Astrocyte (in vitro differentiated cells and primary cell): ENCODE measurements at regions not wholly inside any gene's neighbourhood (a gene's known extent, or its start where the extent isn't known, plus 50 kb on each side); places are given as distances from the start of the nearest gene placed in this dataset.

ENCODE experiments used
- DNase-seq: peaks from one replicate; pipeline ENCODE4 v3.0.0-alpha.2; 2010; ENCODE audit warnings: low read depth
- FAIRE-seq: peaks from 2 replicates; lab custom pipeline; 2011; peaks lifted over from hg19 to GRCh38; lab: Jason Lieb, UNC
- H2AFZ ChIP-seq: 2 replicates; pipeline ENCODE4 v1.6.0; 2012; ENCODE audit warnings: low read depth, low read length, inconsistent platforms
- H3K27ac ChIP-seq: 2 replicates; pipeline ENCODE4 v1.5.1; 2011; ENCODE audit warnings: low read depth, low read length, inconsistent platforms
- H3K27me3 ChIP-seq: 2 replicates; pipeline ENCODE4 v1.6.0; 2011; ENCODE audit warnings: low read length, inconsistent platforms; ENCODE audit not compliant: insufficient read depth
- H3K36me3 ChIP-seq: 2 replicates; pipeline ENCODE4 v1.5.1; 2011; ENCODE audit warnings: low read length, inconsistent platforms; ENCODE audit not compliant: insufficient read depth
- H3K4me1 ChIP-seq: 2 replicates; pipeline ENCODE4 v1.5.1; 2011; ENCODE audit warnings: low read length, inconsistent platforms; ENCODE audit not compliant: insufficient read depth
- H3K4me2 ChIP-seq: 2 replicates; pipeline ENCODE4 v1.6.0; 2012; ENCODE audit warnings: low read length, inconsistent platforms
- H3K4me3 ChIP-seq: 2 replicates; pipeline ENCODE4 v1.5.1; 2011; ENCODE audit warnings: low read depth, mild to moderate bottlenecking, low read length, inconsistent platforms; ENCODE audit not compliant: insufficient read depth
- H3K79me2 ChIP-seq: 2 replicates; pipeline ENCODE4 v1.6.0; 2012; ENCODE audit warnings: mild to moderate bottlenecking, low read length, inconsistent platforms; ENCODE audit not compliant: insufficient read depth
- H3K9ac ChIP-seq: 2 replicates; pipeline ENCODE4 v1.6.0; 2012; ENCODE audit warnings: mild to moderate bottlenecking, low read length, inconsistent platforms
- H3K9me3 ChIP-seq: 2 replicates; pipeline ENCODE4 v1.5.1; 2012; ENCODE audit warnings: low read depth, mild to moderate bottlenecking, low read length, inconsistent platforms; ENCODE audit not compliant: insufficient read depth
- H4K20me1 ChIP-seq: 2 replicates; pipeline ENCODE4 v1.6.0; 2012; ENCODE audit warnings: low read length, inconsistent platforms; ENCODE audit not compliant: insufficient read depth
- H3K27ac Mint-ChIP-seq: one replicate; pipeline ENCODE4 v1.8.0; 2021; ENCODE audit warnings: mild to moderate bottlenecking, mixed read lengths; ENCODE audit not compliant: unreplicated experiment
- H3K27me3 Mint-ChIP-seq: one replicate; pipeline ENCODE4 v1.8.0; 2021; ENCODE audit warnings: low read depth, mixed read lengths; ENCODE audit not compliant: unreplicated experiment
- H3K36me3 Mint-ChIP-seq: one replicate; pipeline ENCODE4 v1.8.0; 2021; ENCODE audit warnings: low read depth, mixed read lengths; ENCODE audit not compliant: unreplicated experiment
- H3K4me1 Mint-ChIP-seq: one replicate; pipeline ENCODE4 v1.8.0; 2021; ENCODE audit warnings: low read depth, mixed read lengths; ENCODE audit not compliant: unreplicated experiment
- H3K4me3 Mint-ChIP-seq: one replicate; pipeline ENCODE4 v1.8.0; 2021; ENCODE audit warnings: mild to moderate bottlenecking, moderate library complexity, mixed read lengths; ENCODE audit not compliant: unreplicated experiment
- H3K9me3 Mint-ChIP-seq: one replicate; pipeline ENCODE4 v1.8.0; 2021; ENCODE audit warnings: mild to moderate bottlenecking, mixed read lengths; ENCODE audit not compliant: unreplicated experiment
- EZH2 ChIP-seq: IDR thresholded peaks from 2 replicates; pipeline ENCODE4 v1.6.1; 2012; ENCODE audit warnings: mild to moderate bottlenecking, low read length, inconsistent platforms; ENCODE audit not compliant: insufficient read depth
- TF ChIP-seq, protein P1 (sequence below): IDR thresholded peaks from 2 replicates; pipeline ENCODE4 v1.5.1; 2011; ENCODE audit warnings: low read depth, mild to moderate bottlenecking, inconsistent platforms, low read length, moderate library complexity; ENCODE audit not compliant: insufficient read depth

DNA sequence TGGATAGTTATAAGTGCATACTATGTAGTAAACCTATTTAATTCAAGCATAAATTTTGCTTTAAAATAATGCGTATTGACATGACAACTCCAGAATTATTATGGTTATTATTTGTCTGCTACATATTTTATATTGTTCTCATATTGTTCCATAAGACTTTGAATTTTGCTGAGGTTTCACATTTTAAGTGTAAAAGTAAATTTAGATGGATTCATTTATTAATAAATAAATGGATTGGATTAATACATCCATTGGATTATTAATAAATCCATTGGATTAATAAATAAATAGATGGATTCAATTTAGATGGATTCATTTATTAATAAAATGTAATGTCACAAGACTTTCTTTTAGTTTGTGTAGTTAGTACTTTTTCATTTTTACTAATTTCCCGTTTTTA is 1768.0 kb upstream of the PCDH10 start:
- no peaks in the 10 kb centered on the region for H4K20me1 ChIP-seq
- FAIRE-seq (no peak), DNase-seq (no peak)
- no peaks in the 10 kb centered on the region for H3K36me3 Mint-ChIP-seq
- H3K36me3 ChIP-seq = no peaks in the 10 kb centered on the region
- H3K4me3 ChIP-seq = no peak overlapping the region
- H3K27ac ChIP-seq = no peak overlapping the region
- no peaks in the 10 kb centered on the region for H3K27me3 Mint-ChIP-seq
- TF ChIP-seq EZH2 = no peak
- TF ChIP-seq, protein P1, sequence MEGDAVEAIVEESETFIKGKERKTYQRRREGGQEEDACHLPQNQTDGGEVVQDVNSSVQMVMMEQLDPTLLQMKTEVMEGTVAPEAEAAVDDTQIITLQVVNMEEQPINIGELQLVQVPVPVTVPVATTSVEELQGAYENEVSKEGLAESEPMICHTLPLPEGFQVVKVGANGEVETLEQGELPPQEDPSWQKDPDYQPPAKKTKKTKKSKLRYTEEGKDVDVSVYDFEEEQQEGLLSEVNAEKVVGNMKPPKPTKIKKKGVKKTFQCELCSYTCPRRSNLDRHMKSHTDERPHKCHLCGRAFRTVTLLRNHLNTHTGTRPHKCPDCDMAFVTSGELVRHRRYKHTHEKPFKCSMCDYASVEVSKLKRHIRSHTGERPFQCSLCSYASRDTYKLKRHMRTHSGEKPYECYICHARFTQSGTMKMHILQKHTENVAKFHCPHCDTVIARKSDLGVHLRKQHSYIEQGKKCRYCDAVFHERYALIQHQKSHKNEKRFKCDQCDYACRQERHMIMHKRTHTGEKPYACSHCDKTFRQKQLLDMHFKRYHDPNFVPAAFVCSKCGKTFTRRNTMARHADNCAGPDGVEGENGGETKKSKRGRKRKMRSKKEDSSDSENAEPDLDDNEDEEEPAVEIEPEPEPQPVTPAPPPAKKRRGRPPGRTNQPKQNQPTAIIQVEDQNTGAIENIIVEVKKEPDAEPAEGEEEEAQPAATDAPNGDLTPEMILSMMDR = no peak
- H3K4me2 ChIP-seq = no peak overlapping the region
- H3K9me3 Mint-ChIP-seq = no peaks in the 10 kb centered on the region
- H3K4me1 Mint-ChIP-seq = peaks cover 4% of the 10 kb centered on the region
- H3K4me3 Mint-ChIP-seq = no peak overlapping the region
- no peak overlapping the region for H3K9ac ChIP-seq
- H3K9me3 ChIP-seq = no peaks in the 10 kb centered on the region
- H3K27me3 ChIP-seq = no peaks in the 10 kb centered on the region
- no peaks in the 10 kb centered on the region for H3K4me1 ChIP-seq
- H3K27ac Mint-ChIP-seq = no peak overlapping the region
- H3K79me2 ChIP-seq = no peaks in the 10 kb centered on the region
- H2AFZ ChIP-seq = no peak overlapping the region

DNA sequence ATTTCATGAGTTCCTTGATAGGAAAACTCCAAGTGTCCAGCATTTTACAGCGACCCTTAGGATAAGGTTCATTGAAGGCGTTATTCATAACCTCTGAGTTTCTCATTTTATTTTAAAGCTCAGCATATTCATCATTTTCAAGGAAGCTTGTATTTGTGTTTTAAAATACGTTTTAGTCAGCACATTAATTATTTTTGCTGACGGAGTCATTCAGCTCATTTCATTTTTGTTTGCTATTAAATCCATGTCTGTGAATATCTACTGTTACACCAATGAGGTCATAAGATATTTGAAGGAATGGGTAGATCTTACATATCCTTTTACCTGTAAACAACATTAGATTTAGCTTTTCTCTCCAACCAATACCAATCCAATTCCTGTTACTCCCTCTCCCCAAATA is 1766.3 kb upstream of the PCDH10 start:
- no peaks in the 10 kb centered on the region for H3K9me3 ChIP-seq
- H3K79me2 ChIP-seq = no peaks in the 10 kb centered on the region
- H3K36me3 Mint-ChIP-seq = no peaks in the 10 kb centered on the region
- no peak overlapping the region for H3K27ac Mint-ChIP-seq
- H3K27me3 Mint-ChIP-seq = peaks cover 2% of the 10 kb centered on the region
- no peak overlapping the region for H2AFZ ChIP-seq
- no peaks in the 10 kb centered on the region for H3K27me3 ChIP-seq
- DNase-seq (no peak), FAIRE-seq (no peak)
- H3K9ac ChIP-seq = no peak overlapping the region
- H3K4me2 ChIP-seq = no peak overlapping the region
- H3K4me1 Mint-ChIP-seq = peaks cover 4% of the 10 kb centered on the region
- H3K4me3 Mint-ChIP-seq = no peak overlapping the region
- H3K4me3 ChIP-seq = no peak overlapping the region
- TF ChIP-seq, protein P1 = no peak
- TF ChIP-seq EZH2 = no peak
- no peaks in the 10 kb centered on the region for H3K36me3 ChIP-seq
- H3K27ac ChIP-seq = no peak overlapping the region
- no peaks in the 10 kb centered on the region for H3K4me1 ChIP-seq
- no peaks in the 10 kb centered on the region for H3K9me3 Mint-ChIP-seq
- H4K20me1 ChIP-seq = no peaks in the 10 kb centered on the region

DNA sequence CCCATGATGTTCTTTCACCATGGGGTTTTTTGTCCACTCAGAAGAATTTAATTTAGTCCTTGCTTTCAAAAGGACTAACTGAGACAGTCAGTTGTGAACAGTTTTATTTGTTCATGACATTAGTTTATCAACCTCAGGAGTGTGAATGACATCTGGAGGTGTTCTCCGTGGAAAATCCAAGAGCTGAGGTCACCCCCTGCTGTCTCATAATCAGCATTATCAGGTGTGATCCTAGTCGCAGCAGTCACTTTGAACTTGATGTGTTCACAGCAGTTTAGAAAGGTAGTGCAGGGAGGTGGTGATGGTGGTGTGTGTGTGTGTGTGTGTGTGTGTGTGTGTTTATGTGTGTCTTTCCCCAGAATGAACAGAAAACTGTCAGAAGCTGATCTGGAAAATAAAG is 1760.8 kb upstream of the PCDH10 start:
- Mint-ChIP-seq H3K27ac (no peak overlapping the region), H3K4me3 (no peak overlapping the region), H3K9me3 (no peaks in the 10 kb centered on the region), H3K36me3 (no peaks in the 10 kb centered on the region), H3K4me1 (no peaks in the 10 kb centered on the region), H3K27me3 (peaks cover 4% of the 10 kb centered on the region)
- no peaks in the 10 kb centered on the region for H4K20me1 ChIP-seq
- H3K27me3 ChIP-seq = no peaks in the 10 kb centered on the region
- no peaks in the 10 kb centered on the region for H3K79me2 ChIP-seq
- H3K9ac ChIP-seq = no peak overlapping the region
- H2AFZ ChIP-seq = no peak overlapping the region
- DNase-seq (no peak), FAIRE-seq (no peak)
- H3K9me3 ChIP-seq = no peaks in the 10 kb centered on the region
- H3K4me2 ChIP-seq = no peak overlapping the region
- no peaks in the 10 kb centered on the region for H3K4me1 ChIP-seq
- TF ChIP-seq, protein P1 = no peak
- no peak for TF ChIP-seq EZH2
- no peak overlapping the region for H3K27ac ChIP-seq
- no peaks in the 10 kb centered on the region for H3K36me3 ChIP-seq
- no peak overlapping the region for H3K4me3 ChIP-seq
